HUDEP-2 (cell line): ENCODE measurements at regions not wholly inside any gene's neighbourhood (a gene's known extent, or its start where the extent isn't known, plus 50 kb on each side); places are given as distances from the start of the nearest gene placed in this dataset.
"Not testable (repeated sequence)": the region's sequence is repeated elsewhere in the genome, so short reads cannot be mapped to it uniquely, and the experiment has no call there.

Source experiments
- DNase-seq, 76 experiments: peaks; one replicate each; lab custom pipeline; 2025; ENCODE audit not compliant: unreplicated experiment in 76 of 76; lab: John Stamatoyannopoulos, UW

- peak in 24 of 76 experiments; percentile 1 to 45 (median 17) for DNase-seq
Measured at GRCh38 chr7:112938863-112939573, 147.6 kb downstream of the GPR85 start.

GRCh38 chr7:112937651-112938415, 147.6 kb upstream of the TMEM168 start:
- peak in 1 of 76 experiments; percentile 3 for DNase-seq

- no peak for DNase-seq
Measured at GRCh38 chr7:112933598-112933997, 143.4 kb upstream of the TMEM168 start.

- no peak for DNase-seq
Measured at GRCh38 chr7:112930787-112931186, 140.6 kb upstream of the TMEM168 start.

GRCh38 chr7:112929421-112929820, 139.2 kb upstream of the TMEM168 start:
- DNase-seq: no peak

- DNase-seq: no peak
Measured at GRCh38 chr7:112926018-112926417, 135.8 kb upstream of the TMEM168 start.

- DNase-seq: not testable (repeated sequence)
Measured at GRCh38 chr7:112922546-112922945, 132.4 kb upstream of the TMEM168 start.

- DNase-seq: not testable (repeated sequence)
Measured at GRCh38 chr7:112916431-112916830, 126.2 kb upstream of the TMEM168 start.

- DNase-seq: no peak
Measured at GRCh38 chr7:112908086-112908485, 117.9 kb upstream of the TMEM168 start.

- no peak for DNase-seq
Measured at GRCh38 chr7:112907658-112908057, 117.5 kb upstream of the TMEM168 start.

GRCh38 chr7:112905950-112906349, 115.8 kb upstream of the TMEM168 start:
- DNase-seq: no peak

- no peak for DNase-seq
Measured at GRCh38 chr7:112905413-112905812, 115.2 kb upstream of the TMEM168 start.

- DNase-seq: peak in 53 of 76 experiments; percentile 3 to 68 (median 27)
Measured at GRCh38 chr7:112898432-112899290, 108.5 kb upstream of the TMEM168 start.

GRCh38 chr7:112897839-112898431, 107.7 kb upstream of the TMEM168 start:
- DNase-seq: no peak

- DNase-seq: no peak
Measured at GRCh38 chr7:112896026-112896601, 105.9 kb upstream of the TMEM168 start.

- no peak for DNase-seq
Measured at GRCh38 chr7:112892263-112892662, 102.1 kb upstream of the TMEM168 start.

- DNase-seq: no peak
Measured at GRCh38 chr7:112891698-112892097, 101.5 kb upstream of the TMEM168 start.

- DNase-seq: no peak
Measured at GRCh38 chr7:112889834-112890438, 99.7 kb upstream of the TMEM168 start.

- no peak for DNase-seq
Measured at GRCh38 chr7:112889268-112889667, 99.1 kb upstream of the TMEM168 start.

GRCh38 chr7:112888781-112889180, 98.6 kb upstream of the TMEM168 start:
- no peak for DNase-seq
